Stomach (tissue), 8 donors: ENCODE measurements at regions not wholly inside any gene's neighbourhood (a gene's known extent, or its start where the extent isn't known, plus 50 kb on each side); places are given as distances from the start of the nearest gene placed in this dataset.

Experiments used
- DNase-seq, 2 donors: peaks; one replicate each; pipeline versions ENCODE4 v3.0.0 to v3.0.0-alpha.2; 2013 to 2019
- H3K27ac ChIP-seq, 5 donors: fragments of 200-600 bp in 4 of 5; sonication (generic) in 4 of 5; one replicate each; pipeline ENCODE4 v1.5.1; 2013 to 2019; ENCODE audit warnings: mild to moderate bottlenecking in 1 of 5, moderate library complexity in 1 of 5
- H3K27me3 ChIP-seq, 3 donors: fragments of 200-600 bp; sonication (generic); one replicate each; pipeline ENCODE4 v1.5.1; 2017 to 2019; ENCODE audit warnings: mixed run types in 1 of 3
- H3K36me3 ChIP-seq, 4 donors: fragments of 200-600 bp; sonication (generic); 1 replicate in 3 of 4; 2 replicates in 1 of 4; pipeline ENCODE4 v1.5.1; 2016 to 2019
- H3K4me1 ChIP-seq, 4 donors: fragments of 200-600 bp; sonication (generic); one replicate each; pipeline ENCODE4 v1.5.1; 2016 to 2019
- H3K4me3 ChIP-seq, 4 donors: fragments of 200-600 bp; sonication (generic) in 3 of 4; one replicate each; pipeline ENCODE4 v1.5.1; 2016 to 2019; ENCODE audit warnings: mild to moderate bottlenecking in 1 of 4
- H3K9me3 ChIP-seq, 4 donors: fragments of 200-600 bp; sonication (generic); one replicate each; pipeline ENCODE4 v1.5.1; 2016 to 2019
- CTCF ChIP-seq, 7 experiments: fragments of 450-650 bp in 4 of 7; fragments of 200-600 bp in 3 of 7; sonication (generic) in 3 of 7; IDR thresholded peaks; one replicate each; pipeline ENCODE4 v1.5.1; 2016 to 2019; ENCODE audit warnings: antibody characterized with exemption in 7 of 7, control low read depth in 2 of 7, mild to moderate bottlenecking in 1 of 7
- EP300 ChIP-seq: sonication (generic); formaldehyde crosslinking; IDR thresholded peaks from one replicate; pipeline ENCODE4 v1.6.1; 2017; ENCODE audit warnings: antibody characterized with exemption
- POLR2A ChIP-seq, 4 donors: fragments of 450-650 bp; IDR thresholded peaks; one replicate each; pipeline ENCODE4 v1.6.1; 2016; ENCODE audit warnings: antibody characterized with exemption in 4 of 4, control low read depth in 2 of 4, mild to moderate bottlenecking in 1 of 4, moderate library complexity in 1 of 4
- POLR2AphosphoS5 ChIP-seq, 3 donors: sonication (generic); formaldehyde crosslinking; IDR thresholded peaks; one replicate each; pipeline ENCODE4 v1.6.1; 2016; ENCODE audit warnings: antibody characterized with exemption in 3 of 3
- WGBS, 5 donors: extraction: QIAGEN DNeasy Blood & Tissue Kit in 3 of 5; methylation state at CpG; one replicate each; pipeline versions ENCODE4 v1.1.5 to v1.1.7; 2013 to 2018; 5-methylcytosine and 5-hydroxymethylcytosine counted together
- intact Hi-C: fragments of 100-400 bp; cut with DNase I; formaldehyde crosslinking; loops from one replicate; pipeline ENCODE4 v1.15.1; 2023; ENCODE audit warnings: low total_unique reads
- donor health status: healthy with polysubstance abuse.
- donor health status: Bipolar disorder and iron deficiency.
- donor health status: healthy.

- intact Hi-C loops = no loop called here
- H3K36me3 ChIP-seq = no peaks in the 10 kb centered on the region
- H3K4me1 ChIP-seq = no peaks in the 10 kb centered on the region
- H3K27me3 ChIP-seq = peaks cover 0 to 25% (median 0%) of the 10 kb centered on the region in 3 donors
- WGBS, 5 donors = 90 to 92% (median 91%) methylated on average over 8 of the region's 8 CpGs
- H3K27ac ChIP-seq = no peak overlapping the region
- no peak overlapping the region for H3K4me3 ChIP-seq
- no peak for DNase-seq
- no peak for TF ChIP-seq POLR2AphosphoS5 (IDR thresholded peaks at IDR 0.05)
- TF ChIP-seq POLR2A (IDR thresholded peaks at IDR 0.05) = no peak
- no peak for TF ChIP-seq CTCF (IDR thresholded peaks at IDR 0.05)
- TF ChIP-seq EP300 = no peak
- no peaks in the 10 kb centered on the region for H3K9me3 ChIP-seq
Observed at GRCh38 chr2:45072862-45073237, 63.6 kb upstream of the SIX2 start.

DNA sequence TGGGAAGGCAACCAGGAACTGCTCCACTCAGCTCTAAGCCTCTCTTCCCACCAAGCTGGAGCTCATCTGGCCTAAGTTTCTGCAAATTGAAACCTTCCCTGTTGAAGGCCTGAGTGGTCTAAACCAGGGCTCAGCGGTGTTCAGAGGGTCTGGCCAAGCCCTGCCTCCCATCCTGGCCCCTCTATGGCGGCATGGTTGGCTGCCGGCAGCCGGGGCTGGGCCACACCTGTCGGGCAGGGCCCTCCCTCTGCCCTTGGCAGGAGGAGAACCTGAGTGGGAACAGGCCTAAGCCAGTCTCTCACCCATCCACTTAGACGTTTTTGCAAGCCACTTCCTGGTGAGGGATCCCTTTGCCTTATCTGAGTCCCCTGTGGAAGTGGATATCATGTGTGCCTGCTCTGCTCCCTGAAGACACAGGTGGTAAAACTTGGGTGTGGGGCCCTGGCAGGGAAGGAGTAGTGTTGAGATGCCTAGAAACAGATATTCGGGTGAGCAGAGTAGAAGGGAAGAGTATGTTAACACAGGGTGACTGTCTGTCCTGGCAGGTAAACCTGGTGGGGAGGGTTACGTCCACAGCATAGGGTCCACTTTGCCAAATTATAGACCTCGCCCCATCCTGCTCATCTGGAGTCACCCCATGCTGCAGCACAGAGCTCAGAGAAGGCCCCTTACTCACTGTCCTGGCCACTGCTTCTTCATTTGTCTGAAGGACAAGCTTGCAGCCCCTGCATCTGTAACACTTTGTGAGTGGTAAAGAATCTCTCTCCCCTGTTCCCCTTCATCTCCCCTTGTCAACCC lies 63.0 kb upstream of the SIX2 start:
- no peaks in the 10 kb centered on the region for H3K36me3 ChIP-seq
- 73 to 85% (median 82%) methylated on average over 3 to 9 of the region's 9 CpGs for WGBS, 5 donors
- intact Hi-C loops = no loop called here
- no peak overlapping the region for H3K27ac ChIP-seq
- peaks cover 0 to 25% (median 0%) of the 10 kb centered on the region in 3 donors for H3K27me3 ChIP-seq
- H3K9me3 ChIP-seq = no peaks in the 10 kb centered on the region
- H3K4me1 ChIP-seq = no peaks in the 10 kb centered on the region
- H3K4me3 ChIP-seq = no peak overlapping the region
- no peak for DNase-seq
- TF ChIP-seq POLR2A (IDR thresholded peaks at IDR 0.05) = no peak
- no peak for TF ChIP-seq EP300
- no peak for TF ChIP-seq CTCF (IDR thresholded peaks at IDR 0.05)
- TF ChIP-seq POLR2AphosphoS5 (IDR thresholded peaks at IDR 0.05) = no peak

GRCh38 chr2:45070113-45070652 lies 60.9 kb upstream of the SIX2 start:
- no peak for DNase-seq
- Histone ChIP-seq H3K9me3 (no peaks in the 10 kb centered on the region), H3K27me3 (peaks cover 0 to 23% (median 0%) of the 10 kb centered on the region in 3 donors), H3K36me3 (no peaks in the 10 kb centered on the region), H3K4me3 (no peak overlapping the region), H3K4me1 (no peaks in the 10 kb centered on the region), H3K27ac (no peak overlapping the region)
- no peak for TF ChIP-seq POLR2AphosphoS5 (IDR thresholded peaks at IDR 0.05)
- no peak for TF ChIP-seq CTCF (IDR thresholded peaks at IDR 0.05)
- no peak for TF ChIP-seq POLR2A (IDR thresholded peaks at IDR 0.05)
- no peak for TF ChIP-seq EP300
- intact Hi-C loops = no loop called here
- 35 to 47% (median 43%) methylated on average over 9 of the region's 9 CpGs for WGBS, 5 donors

- 91 to 96% (median 94%) methylated on average over 5 of the region's 5 CpGs for whole genome bisulfite sequencing, 5 donors
Observed at GRCh38 chr2:45069684-45070083, 60.4 kb upstream of the SIX2 start.

More at GRCh38 chr2:45069684-45070083, 60.4 kb upstream of the SIX2 start:
- H3K4me3 ChIP-seq = no peak overlapping the region
- TF ChIP-seq EP300 (no peak), POLR2A (IDR thresholded peaks at IDR 0.05) (no peak), POLR2AphosphoS5 (IDR thresholded peaks at IDR 0.05) (no peak), CTCF (IDR thresholded peaks at IDR 0.05) (no peak)
- no peaks in the 10 kb centered on the region for H3K36me3 ChIP-seq
- peaks cover 0 to 18% (median 0%) of the 10 kb centered on the region in 3 donors for H3K27me3 ChIP-seq
- intact Hi-C loops = no loop called here
- DNase-seq = no peak
- H3K27ac ChIP-seq = no peak overlapping the region
- H3K4me1 ChIP-seq = no peaks in the 10 kb centered on the region
- no peaks in the 10 kb centered on the region for H3K9me3 ChIP-seq
